Thyroid gland (tissue), 4 donors: ENCODE measurements at regions not wholly inside any gene's neighbourhood (a gene's known extent, or its start where the extent isn't known, plus 50 kb on each side); places are given as distances from the start of the nearest gene placed in this dataset.

Source experiments
- POLR2A ChIP-seq, 2 donors: fragments of 450-650 bp; IDR thresholded peaks; one replicate each; pipeline ENCODE4 v1.6.1; 2017; ENCODE audit warnings: antibody characterized with exemption in 2 of 2, mild to moderate bottlenecking in 2 of 2, moderate library complexity in 1 of 2
- TF ChIP-seq, protein P1 (sequence below), 6 experiments: fragments of 200-600 bp in 3 of 6; fragments of 450-650 bp in 3 of 6; sonication (generic) in 3 of 6; IDR thresholded peaks; one replicate each; pipeline ENCODE4 v1.5.1; 2016 to 2019; ENCODE audit warnings: antibody characterized with exemption in 6 of 6, mild to moderate bottlenecking in 2 of 6, inconsistent platforms in 1 of 6, moderate library complexity in 1 of 6

DNA sequence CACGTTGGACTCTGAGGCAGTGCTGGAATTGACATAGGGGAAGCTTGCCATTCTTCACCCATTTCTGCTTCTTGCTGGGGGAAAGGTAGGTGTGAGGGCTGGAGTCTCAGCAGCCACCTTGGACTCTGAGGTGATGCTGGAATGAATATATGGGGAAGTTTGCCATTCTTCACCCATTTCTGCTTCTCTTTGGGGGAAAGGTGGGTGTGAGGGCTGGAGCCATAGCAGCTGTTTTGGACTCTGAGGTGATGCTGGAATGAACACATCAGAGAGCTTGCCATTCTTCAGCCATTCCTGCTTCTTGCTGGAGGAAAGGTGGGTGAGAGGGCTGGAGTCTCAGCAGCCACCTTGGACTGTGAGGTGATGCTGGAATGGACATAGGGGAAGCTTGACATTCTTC lies 115.1 kb downstream of the CRLF2 start:
- TF ChIP-seq, protein P1, sequence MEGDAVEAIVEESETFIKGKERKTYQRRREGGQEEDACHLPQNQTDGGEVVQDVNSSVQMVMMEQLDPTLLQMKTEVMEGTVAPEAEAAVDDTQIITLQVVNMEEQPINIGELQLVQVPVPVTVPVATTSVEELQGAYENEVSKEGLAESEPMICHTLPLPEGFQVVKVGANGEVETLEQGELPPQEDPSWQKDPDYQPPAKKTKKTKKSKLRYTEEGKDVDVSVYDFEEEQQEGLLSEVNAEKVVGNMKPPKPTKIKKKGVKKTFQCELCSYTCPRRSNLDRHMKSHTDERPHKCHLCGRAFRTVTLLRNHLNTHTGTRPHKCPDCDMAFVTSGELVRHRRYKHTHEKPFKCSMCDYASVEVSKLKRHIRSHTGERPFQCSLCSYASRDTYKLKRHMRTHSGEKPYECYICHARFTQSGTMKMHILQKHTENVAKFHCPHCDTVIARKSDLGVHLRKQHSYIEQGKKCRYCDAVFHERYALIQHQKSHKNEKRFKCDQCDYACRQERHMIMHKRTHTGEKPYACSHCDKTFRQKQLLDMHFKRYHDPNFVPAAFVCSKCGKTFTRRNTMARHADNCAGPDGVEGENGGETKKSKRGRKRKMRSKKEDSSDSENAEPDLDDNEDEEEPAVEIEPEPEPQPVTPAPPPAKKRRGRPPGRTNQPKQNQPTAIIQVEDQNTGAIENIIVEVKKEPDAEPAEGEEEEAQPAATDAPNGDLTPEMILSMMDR (IDR thresholded peaks at IDR 0.05): no peak
- no peak for TF ChIP-seq POLR2A (IDR thresholded peaks at IDR 0.05)
